Gastrocnemius medialis (tissue), 4 donors: ENCODE measurements at regions not wholly inside any gene's neighbourhood (a gene's known extent, or its start where the extent isn't known, plus 50 kb on each side); places are given as distances from the start of the nearest gene placed in this dataset.

Source experiments
- ATAC-seq, 2 donors: fragments of 150-250 bp; one replicate each; pipeline ENCODE4 v1.9.1; 2016
- DNase-seq, 2 donors: peaks; one replicate each; pipeline ENCODE4 v3.0.0-alpha.2; 2019
- H3K27ac ChIP-seq, 4 donors: fragments of 200-600 bp; sonication (generic); 1 replicate in 1 of 4; 2 replicates in 3 of 4; pipeline ENCODE4 v1.5.1; 2016 to 2018; ENCODE audit warnings: mild to moderate bottlenecking in 2 of 4, moderate library complexity in 1 of 4
- H3K27me3 ChIP-seq, 3 donors: fragments of 200-600 bp; sonication (generic) in 2 of 3; 1 replicate in 1 of 3; 2 replicates in 2 of 3; pipeline versions ENCODE4 v1.5.1 to v1.6.0; 2016 to 2019; ENCODE audit warnings: mild to moderate bottlenecking in 1 of 3, moderate library complexity in 1 of 3
- H3K36me3 ChIP-seq, 2 donors: fragments of 200-600 bp; sonication (generic) in 1 of 2; one replicate each; pipeline ENCODE4 v1.5.1; 2017 to 2018
- H3K4me1 ChIP-seq, 2 donors: fragments of 200-600 bp; sonication (generic) in 1 of 2; one replicate each; pipeline ENCODE4 v1.5.1; 2016 to 2017; ENCODE audit warnings: mild to moderate bottlenecking in 2 of 2
- H3K4me3 ChIP-seq, 4 donors: fragments of 200-600 bp; sonication (generic) in 3 of 4; 1 replicate in 1 of 4; 2 replicates in 3 of 4; pipeline ENCODE4 v1.5.1; 2016 to 2019; ENCODE audit warnings: mild to moderate bottlenecking in 2 of 4
- H3K9me3 ChIP-seq, 3 donors: fragments of 200-600 bp; sonication (generic) in 2 of 3; 1 replicate in 1 of 3; 2 replicates in 2 of 3; pipeline ENCODE4 v1.5.1; 2016 to 2019
- CTCF ChIP-seq, 5 experiments: fragments of 450-650 bp in 3 of 5; fragments of 200-600 bp in 2 of 5; sonication (generic) in 2 of 5; IDR thresholded peaks in 4 of 5; conservative IDR thresholded peaks in 1 of 5; 1 replicate in 4 of 5; 2 replicates in 1 of 5; pipeline ENCODE4 v1.5.1; 2016 to 2019; ENCODE audit warnings: antibody characterized with exemption in 5 of 5, mild to moderate bottlenecking in 3 of 5, moderate library complexity in 3 of 5
- POLR2A ChIP-seq, 2 donors: fragments of 450-650 bp; IDR thresholded peaks; one replicate each; pipeline ENCODE4 v1.6.1; 2017; ENCODE audit warnings: antibody characterized with exemption in 2 of 2, mild to moderate bottlenecking in 2 of 2, moderate library complexity in 2 of 2
- in situ Hi-C, 4 donors: fragments of 200-750 bp; cut with MboI; loops; one replicate each; pipeline versions ENCODE4 v1.15.0 to v1.8.0; 2017; ENCODE audit warnings: low sequenced_read_pairs in 4 of 4
- intact Hi-C: fragments of 100-400 bp; cut with DNase I; formaldehyde crosslinking; loops from one replicate; pipeline ENCODE4 v1.15.1; 2023; ENCODE audit warnings: low total_unique reads

DNA sequence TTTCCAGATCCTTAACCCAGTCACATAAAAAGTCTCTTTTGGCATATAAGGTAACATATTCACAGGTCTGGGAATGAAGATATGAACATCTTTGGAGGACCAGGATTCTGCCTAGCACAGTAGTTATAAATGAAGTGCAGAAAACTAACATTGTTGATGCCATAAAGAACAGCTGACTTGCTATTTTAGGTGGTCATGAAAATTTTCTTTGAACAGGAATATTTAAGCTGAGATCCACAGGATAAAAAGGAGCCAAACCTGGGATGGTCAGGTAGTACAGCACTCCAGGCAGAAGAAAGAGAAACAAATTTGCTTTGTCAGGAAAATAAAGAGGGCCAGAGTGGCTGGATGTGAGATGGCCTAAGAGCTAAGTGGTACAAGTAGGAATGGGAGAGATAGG is 80.0 kb downstream of the CENPW start:
- Histone ChIP-seq H3K4me3 (no peak overlapping the region), H3K36me3 (no peaks in the 10 kb centered on the region), H3K27ac (no peak overlapping the region), H3K4me1 (no peaks in the 10 kb centered on the region), H3K9me3 (no peaks in the 10 kb centered on the region), H3K27me3 (no peaks in the 10 kb centered on the region)
- intact Hi-C loops (no loop called here), in situ Hi-C loops (no loop called here)
- ATAC-seq (no peak), DNase-seq (no peak)
- TF ChIP-seq POLR2A (IDR thresholded peaks at IDR 0.05) (no peak), CTCF (IDR thresholded peaks at IDR 0.05 in 4 of 5, conservative IDR thresholded peaks at IDR 0.05 in 1 of 5) (no peak)

GRCh38 chr6:126422912-126423311 is 83.0 kb downstream of the CENPW start:
- Histone ChIP-seq H3K9me3 (no peaks in the 10 kb centered on the region), H3K27me3 (no peaks in the 10 kb centered on the region), H3K4me3 (no peak overlapping the region), H3K36me3 (no peaks in the 10 kb centered on the region), H3K27ac (no peak overlapping the region), H3K4me1 (no peaks in the 10 kb centered on the region)
- in situ Hi-C loops, result no loop called here
- TF ChIP-seq CTCF (IDR thresholded peaks at IDR 0.05 in 4 of 5, conservative IDR thresholded peaks at IDR 0.05 in 1 of 5) (no peak), POLR2A (IDR thresholded peaks at IDR 0.05) (no peak)
- DNase-seq, result no peak
- intact Hi-C loops, result no loop called here
- no peak for ATAC-seq

DNA sequence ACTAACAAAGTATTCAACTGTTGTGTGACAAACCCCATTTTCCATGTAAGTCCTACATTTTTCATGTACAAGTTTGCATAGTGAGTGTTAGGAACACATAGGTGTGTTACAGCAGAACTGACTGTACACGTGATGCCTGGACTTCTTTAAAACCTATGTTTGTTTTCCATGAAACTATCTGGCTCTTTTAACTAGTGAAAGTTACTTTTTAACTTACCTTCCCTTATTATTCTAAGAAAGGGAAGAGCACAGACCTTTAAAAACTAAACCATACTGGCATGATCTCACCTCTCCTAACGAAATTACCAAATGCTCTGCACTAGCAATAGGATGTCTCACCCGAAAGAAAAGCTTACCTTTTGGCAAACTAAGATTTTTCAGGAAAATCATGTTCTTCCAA is 87.8 kb downstream of the CENPW start:
- no peak for TF ChIP-seq CTCF (IDR thresholded peaks at IDR 0.05 in 4 of 5, conservative IDR thresholded peaks at IDR 0.05 in 1 of 5)
- no peak for TF ChIP-seq POLR2A (IDR thresholded peaks at IDR 0.05)
- Histone ChIP-seq H3K27ac (no peak overlapping the region), H3K27me3 (no peaks in the 10 kb centered on the region), H3K4me1 (no peaks in the 10 kb centered on the region), H3K4me3 (no peak overlapping the region), H3K9me3 (no peaks in the 10 kb centered on the region), H3K36me3 (no peaks in the 10 kb centered on the region)
- no peak for ATAC-seq
- in situ Hi-C loops (no loop called here), intact Hi-C loops (no loop called here)
- DNase-seq, result no peak

DNA sequence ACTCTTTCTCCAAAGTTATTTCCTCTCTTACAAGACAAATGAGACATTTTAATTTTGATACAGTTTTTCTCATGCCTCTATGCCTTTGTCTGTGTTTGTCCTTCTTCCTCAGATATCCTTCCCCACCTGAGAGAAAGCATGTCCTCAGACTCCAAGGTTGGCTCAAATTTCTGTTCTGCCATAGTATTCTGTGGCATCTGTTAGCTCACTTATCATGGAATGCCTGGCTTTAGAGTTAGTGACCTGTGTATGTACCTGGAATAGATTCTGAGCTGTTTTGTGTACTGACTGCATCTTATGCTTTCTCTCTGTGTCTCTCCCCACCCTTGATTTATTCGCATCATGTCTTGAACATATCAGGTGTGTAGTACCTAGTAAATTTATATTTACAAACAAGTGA is 90.0 kb downstream of the CENPW start:
- Histone ChIP-seq H3K4me3 (no peak overlapping the region), H3K27ac (no peak overlapping the region), H3K9me3 (no peaks in the 10 kb centered on the region), H3K27me3 (no peaks in the 10 kb centered on the region), H3K4me1 (no peaks in the 10 kb centered on the region), H3K36me3 (no peaks in the 10 kb centered on the region)
- in situ Hi-C loops, result no loop called here
- ATAC-seq (no peak), DNase-seq (no peak)
- intact Hi-C loops, result no loop called here
- TF ChIP-seq POLR2A (IDR thresholded peaks at IDR 0.05) (no peak), CTCF (IDR thresholded peaks at IDR 0.05 in 4 of 5, conservative IDR thresholded peaks at IDR 0.05 in 1 of 5) (no peak)

- TF ChIP-seq CTCF (IDR thresholded peaks at IDR 0.05 in 4 of 5, conservative IDR thresholded peaks at IDR 0.05 in 1 of 5), result no peak
- no peak for DNase-seq
- intact Hi-C loops, result no loop called here
- Histone ChIP-seq H3K27ac (no peak overlapping the region), H3K9me3 (no peaks in the 10 kb centered on the region), H3K36me3 (no peaks in the 10 kb centered on the region), H3K27me3 (no peaks in the 10 kb centered on the region), H3K4me1 (no peaks in the 10 kb centered on the region), H3K4me3 (no peak overlapping the region)
- in situ Hi-C loops, result no loop called here
- no peak for ATAC-seq
Measured at GRCh38 chr6:126432564-126432963, 92.6 kb downstream of the CENPW start.
